ENCODE measurements at regions not wholly inside any gene's neighbourhood (a gene's known extent, or its start where the extent isn't known, plus 50 kb on each side); places are given as distances from the start of the nearest gene placed in this dataset.
"Not testable (repeated sequence)": the region's sequence is repeated elsewhere in the genome, so short reads cannot be mapped to it uniquely, and the experiment has no call there.

DNA sequence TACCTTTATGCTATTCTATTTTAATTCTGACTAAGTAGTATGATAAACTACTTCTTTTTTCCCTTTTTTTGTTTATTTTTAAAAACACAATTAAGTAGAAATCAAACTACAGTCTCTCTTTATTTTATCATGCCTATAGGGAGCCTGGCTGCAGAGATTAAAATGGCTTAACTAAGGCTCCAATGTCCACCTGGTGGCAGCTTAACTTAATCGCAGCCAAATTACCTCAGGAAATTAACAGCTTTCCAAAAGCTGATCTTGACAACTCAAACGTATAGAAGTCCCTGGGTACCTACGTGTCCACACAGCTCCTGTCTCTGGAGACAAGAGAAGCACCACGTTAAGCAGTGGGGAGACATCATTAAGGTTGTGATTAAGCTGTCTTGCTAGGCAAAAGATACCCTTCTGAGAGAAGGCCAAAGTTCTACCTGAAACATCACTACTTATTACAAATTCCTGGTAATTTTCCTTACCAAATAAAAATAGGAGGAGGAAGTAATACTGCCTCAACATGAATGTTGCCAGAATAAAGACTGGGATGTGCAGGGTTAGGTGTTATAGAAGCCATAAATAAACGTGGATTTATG is 63.2 kb upstream of the SNX19 start:
- Mint-ChIP-seq H3K4me3 (no peak overlapping the region), H3K27me3 (peaks cover 23% of the 10 kb centered on the region), H3K36me3 (no peaks in the 10 kb centered on the region), H3K9me3 (peaks cover 26% of the 10 kb centered on the region), H3K4me1 (no peaks in the 10 kb centered on the region), H3K27ac (no peak overlapping the region)

DNA sequence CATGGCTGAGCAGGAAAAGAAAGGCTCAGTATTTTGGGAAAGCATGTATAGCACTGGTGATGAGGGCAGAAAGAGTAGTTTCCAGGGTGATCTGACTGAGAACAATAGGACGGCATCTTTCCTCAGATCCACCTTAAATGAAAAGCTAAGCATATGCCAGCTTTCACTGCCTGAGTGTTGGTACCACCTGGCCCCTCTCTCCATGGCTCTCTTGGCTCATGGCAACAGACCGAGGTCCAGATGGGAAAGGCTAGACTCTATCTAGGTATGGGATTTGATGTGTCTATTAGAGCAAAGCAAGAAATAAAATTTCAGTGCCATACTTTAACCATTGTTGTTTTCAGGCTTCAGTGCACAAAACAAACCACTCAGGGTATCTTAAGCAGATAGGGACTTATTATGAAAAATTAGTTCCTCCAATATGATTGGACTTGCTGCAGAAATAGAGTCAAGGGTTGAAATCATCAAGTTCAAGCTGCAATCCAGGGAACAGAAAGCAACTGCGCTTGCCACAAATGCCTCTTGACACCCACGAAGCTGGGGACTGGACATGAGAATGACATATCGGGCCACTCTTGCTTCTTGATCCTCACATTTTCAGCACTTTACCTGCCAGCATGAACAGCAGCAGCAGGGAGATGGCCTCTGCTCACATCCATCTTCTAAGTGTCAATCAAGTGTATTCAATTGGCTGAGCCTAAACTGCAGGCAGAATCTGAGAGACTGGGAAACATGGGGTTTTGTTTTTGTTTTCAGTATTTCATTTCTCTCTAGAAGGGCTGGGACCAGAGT is 64.0 kb upstream of the SNX19 start:
- no peaks in the 10 kb centered on the region for H3K4me1 Mint-ChIP-seq
- H3K4me3 Mint-ChIP-seq: no peak overlapping the region
- no peaks in the 10 kb centered on the region for H3K36me3 Mint-ChIP-seq
- H3K27ac Mint-ChIP-seq: no peak overlapping the region
- peaks cover 26% of the 10 kb centered on the region for H3K9me3 Mint-ChIP-seq
- H3K27me3 Mint-ChIP-seq: peaks cover 22% of the 10 kb centered on the region

DNA sequence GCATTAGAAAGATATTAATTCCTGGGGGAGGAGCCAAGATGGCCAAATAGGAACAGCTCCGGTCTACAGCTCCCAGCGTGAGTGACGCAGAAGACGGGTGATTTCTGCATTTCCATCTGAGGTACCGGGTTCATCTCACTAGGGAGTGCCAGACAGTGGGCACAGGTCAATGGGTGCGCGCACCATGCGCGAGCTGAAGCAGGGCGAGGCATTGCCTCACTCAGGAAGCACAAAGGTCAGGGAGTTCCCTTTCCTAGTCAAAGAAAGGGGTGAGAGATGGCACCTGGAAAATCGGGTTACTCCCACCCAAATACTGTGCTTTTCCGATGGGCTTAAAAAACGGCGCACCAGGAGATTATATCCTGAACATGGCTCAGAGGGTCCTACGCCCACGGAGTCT is 68.0 kb upstream of the SNX19 start:
- Mint-ChIP-seq H3K9me3 (peaks cover 15% of the 10 kb centered on the region), H3K27me3 (peaks cover 17% of the 10 kb centered on the region)
- not testable (repeated sequence) for H3K27ac Mint-ChIP-seq, H3K36me3 Mint-ChIP-seq, H3K4me3 Mint-ChIP-seq, H3K4me1 Mint-ChIP-seq

DNA sequence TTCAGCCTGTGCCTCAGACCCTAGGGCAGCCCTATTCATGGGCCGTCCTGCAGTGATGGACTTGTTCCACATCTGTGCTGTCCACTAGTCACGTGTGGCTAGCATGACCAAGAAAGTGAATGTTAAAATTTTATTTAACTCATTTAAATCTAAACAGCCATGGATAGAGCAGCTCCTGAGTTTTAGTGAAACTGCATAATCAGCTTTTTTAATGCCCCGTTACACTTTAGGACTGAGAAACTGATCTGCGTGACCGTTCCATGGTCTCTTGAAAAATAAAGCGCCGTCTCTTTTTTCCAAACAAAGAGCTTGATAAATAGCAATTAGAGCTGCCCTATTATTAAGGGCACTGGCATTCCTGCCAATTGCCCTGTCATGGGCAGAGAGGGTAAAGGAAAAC is 76.5 kb upstream of the SNX19 start:
- H3K36me3 Mint-ChIP-seq: no peaks in the 10 kb centered on the region
- H3K9me3 Mint-ChIP-seq: no peaks in the 10 kb centered on the region
- H3K4me1 Mint-ChIP-seq: no peaks in the 10 kb centered on the region
- no peak overlapping the region for H3K27ac Mint-ChIP-seq
- peaks cover 7% of the 10 kb centered on the region for H3K27me3 Mint-ChIP-seq
- no peak overlapping the region for H3K4me3 Mint-ChIP-seq

DNA sequence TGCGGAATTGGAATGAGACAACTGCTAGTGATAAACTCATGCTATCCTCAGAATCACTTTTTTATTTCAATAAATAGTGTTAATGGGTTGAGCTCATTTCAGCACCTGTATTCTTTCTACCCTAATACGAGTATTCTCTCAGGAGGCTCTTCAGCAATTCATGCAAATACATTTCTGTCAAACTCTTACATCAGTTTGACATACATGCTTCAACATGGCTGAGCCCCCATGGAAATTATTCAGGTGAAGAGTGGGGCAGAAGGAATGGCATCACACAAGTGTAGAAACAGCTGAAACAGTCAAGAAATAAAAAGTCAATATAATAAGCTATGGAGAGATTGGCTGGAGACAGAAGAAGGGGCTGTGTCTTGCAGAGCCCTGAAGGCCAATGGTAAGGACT is 77.8 kb upstream of the SNX19 start:
- Mint-ChIP-seq H3K9me3 (no peaks in the 10 kb centered on the region), H3K36me3 (no peaks in the 10 kb centered on the region), H3K27ac (no peak overlapping the region), H3K4me3 (no peak overlapping the region), H3K4me1 (no peaks in the 10 kb centered on the region), H3K27me3 (peaks cover 7% of the 10 kb centered on the region)

DNA sequence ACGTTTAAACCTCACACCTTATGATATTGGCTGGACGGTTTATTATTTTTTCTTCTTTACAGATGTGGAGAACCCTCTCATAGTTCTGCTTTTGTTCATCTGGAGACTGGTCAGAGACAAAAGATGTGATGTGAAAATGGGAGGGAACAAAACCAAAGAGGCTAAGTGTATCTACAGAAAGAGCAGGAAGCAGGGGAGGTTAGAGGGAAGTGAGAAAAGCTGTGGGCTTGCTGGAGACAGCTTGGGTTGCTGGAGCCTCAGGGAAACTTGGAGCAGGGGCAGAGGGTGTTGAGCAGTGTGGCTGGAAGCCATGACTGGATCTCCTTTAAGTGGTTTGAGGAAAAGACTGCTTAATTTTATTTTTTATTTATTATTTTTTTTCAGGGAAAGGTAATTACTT is 79.0 kb upstream of the SNX19 start:
- H3K36me3 Mint-ChIP-seq: no peaks in the 10 kb centered on the region
- H3K4me3 Mint-ChIP-seq: no peak overlapping the region
- no peaks in the 10 kb centered on the region for H3K9me3 Mint-ChIP-seq
- no peak overlapping the region for H3K27ac Mint-ChIP-seq
- no peaks in the 10 kb centered on the region for H3K4me1 Mint-ChIP-seq
- H3K27me3 Mint-ChIP-seq: peaks cover 7% of the 10 kb centered on the region

DNA sequence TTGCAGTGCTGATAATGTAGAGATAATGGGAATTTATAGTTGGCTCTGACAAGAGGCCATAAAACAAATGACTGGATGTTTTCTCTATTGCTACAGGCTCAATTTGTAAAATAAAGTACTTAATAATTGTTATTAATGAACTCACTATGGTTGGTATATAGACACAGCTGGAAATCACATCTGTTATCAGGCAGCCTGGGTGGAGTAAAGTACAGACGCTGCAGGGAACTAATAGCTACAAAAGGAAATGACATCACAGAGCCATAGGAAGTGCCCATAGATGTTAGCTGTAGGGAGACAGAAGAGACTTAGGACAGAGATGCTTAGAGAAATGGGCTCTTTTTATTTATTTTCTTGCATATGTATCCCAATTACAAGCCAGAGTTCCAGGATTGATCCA is 81.0 kb upstream of the SNX19 start:
- H3K4me1 Mint-ChIP-seq: no peaks in the 10 kb centered on the region
- H3K36me3 Mint-ChIP-seq: no peaks in the 10 kb centered on the region
- no peak overlapping the region for H3K27ac Mint-ChIP-seq
- H3K4me3 Mint-ChIP-seq: no peak overlapping the region
- no peaks in the 10 kb centered on the region for H3K9me3 Mint-ChIP-seq
- peaks cover 5% of the 10 kb centered on the region for H3K27me3 Mint-ChIP-seq

DNA sequence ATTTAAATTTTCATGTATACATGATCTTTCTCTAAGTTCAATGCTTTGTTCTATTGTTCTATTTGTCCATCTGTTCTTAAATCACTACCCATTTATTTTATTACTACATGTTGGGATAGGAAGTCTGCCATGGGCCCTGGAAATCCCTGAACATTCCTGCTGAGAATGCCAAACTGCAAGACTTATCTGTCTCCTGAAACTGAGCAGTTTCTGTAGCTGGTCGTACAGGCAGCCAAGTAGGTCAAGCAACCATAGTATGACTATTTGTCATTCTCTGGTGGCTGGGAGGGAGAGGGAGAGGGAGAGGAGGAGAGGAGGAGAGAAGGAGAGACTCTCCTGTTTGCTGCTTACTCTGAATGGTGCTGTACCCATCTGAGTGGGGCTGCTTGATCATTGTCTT is 82.8 kb upstream of the SNX19 start:
- H3K4me1 Mint-ChIP-seq: no peaks in the 10 kb centered on the region
- H3K27ac Mint-ChIP-seq: no peak overlapping the region
- H3K36me3 Mint-ChIP-seq: no peaks in the 10 kb centered on the region

DNA sequence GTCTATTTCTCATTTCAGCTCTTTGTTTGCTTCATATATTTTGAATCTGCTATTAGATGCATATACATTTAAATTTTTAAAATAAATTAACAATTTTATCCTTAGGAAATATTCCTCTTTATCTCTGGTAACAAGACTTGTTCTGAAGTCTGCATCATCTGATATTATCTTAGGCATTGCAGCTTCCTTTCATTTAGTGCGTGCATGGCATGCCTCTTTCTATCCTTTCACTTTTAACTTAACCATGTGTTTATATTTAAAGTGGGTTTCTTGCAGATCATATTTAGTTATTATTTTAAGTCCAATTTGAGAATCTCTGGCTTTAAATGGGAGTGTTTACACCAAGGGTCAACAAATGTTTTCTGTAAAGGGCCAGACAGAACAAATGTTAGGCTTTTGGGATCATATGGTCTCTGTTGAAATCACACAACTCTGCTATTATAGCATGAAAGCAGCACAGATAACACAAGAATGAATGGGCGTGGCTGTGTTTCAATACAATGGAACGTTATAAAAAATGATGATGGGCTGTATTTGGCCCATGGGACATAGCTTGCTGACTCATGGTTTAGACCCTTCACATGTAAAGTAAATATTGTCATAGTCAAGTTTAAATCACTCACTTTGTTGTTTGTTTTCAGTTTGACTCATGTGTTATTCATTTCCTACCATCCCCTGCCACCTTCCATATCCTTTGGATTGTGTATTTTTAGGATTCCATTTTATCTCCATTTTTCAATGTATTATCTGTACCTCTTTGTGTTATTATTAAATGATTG is 83.9 kb upstream of the SNX19 start:
- Mint-ChIP-seq H3K9me3 (no peaks in the 10 kb centered on the region), H3K27ac (no peak overlapping the region)

More for the DNA sequence above, 82.8 kb upstream of the SNX19 start:
- peaks cover 4% of the 10 kb centered on the region for H3K27me3 Mint-ChIP-seq
- no peak overlapping the region for H3K4me3 Mint-ChIP-seq
- no peaks in the 10 kb centered on the region for H3K9me3 Mint-ChIP-seq

DNA sequence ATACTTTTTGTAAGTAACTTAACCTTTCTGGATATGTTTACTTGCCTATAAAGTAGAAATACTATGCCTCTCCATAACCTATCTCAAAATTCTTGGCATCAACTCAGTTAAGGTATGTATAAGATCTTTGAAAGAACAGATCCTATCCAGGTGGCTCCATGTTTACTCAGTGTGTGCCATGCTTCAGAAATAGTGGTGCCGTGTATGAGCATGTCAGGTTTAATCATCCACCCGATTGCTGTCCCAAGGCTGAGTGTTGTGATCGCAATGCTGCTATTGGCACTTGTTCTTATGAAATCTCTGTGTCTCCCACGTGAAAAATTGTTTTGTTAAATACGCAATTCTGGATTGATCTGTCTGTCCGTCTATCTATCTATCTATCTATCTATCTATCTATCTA is 85.9 kb upstream of the SNX19 start:
- no peak overlapping the region for H3K4me3 Mint-ChIP-seq
- no peaks in the 10 kb centered on the region for H3K27me3 Mint-ChIP-seq
- no peaks in the 10 kb centered on the region for H3K9me3 Mint-ChIP-seq
- no peak overlapping the region for H3K27ac Mint-ChIP-seq
- H3K4me1 Mint-ChIP-seq: no peaks in the 10 kb centered on the region
- H3K36me3 Mint-ChIP-seq: no peaks in the 10 kb centered on the region

More for the DNA sequence above, 83.9 kb upstream of the SNX19 start:
- no peaks in the 10 kb centered on the region for H3K27me3 Mint-ChIP-seq
- H3K4me3 Mint-ChIP-seq: no peak overlapping the region
- no peaks in the 10 kb centered on the region for H3K4me1 Mint-ChIP-seq
- no peaks in the 10 kb centered on the region for H3K36me3 Mint-ChIP-seq

DNA sequence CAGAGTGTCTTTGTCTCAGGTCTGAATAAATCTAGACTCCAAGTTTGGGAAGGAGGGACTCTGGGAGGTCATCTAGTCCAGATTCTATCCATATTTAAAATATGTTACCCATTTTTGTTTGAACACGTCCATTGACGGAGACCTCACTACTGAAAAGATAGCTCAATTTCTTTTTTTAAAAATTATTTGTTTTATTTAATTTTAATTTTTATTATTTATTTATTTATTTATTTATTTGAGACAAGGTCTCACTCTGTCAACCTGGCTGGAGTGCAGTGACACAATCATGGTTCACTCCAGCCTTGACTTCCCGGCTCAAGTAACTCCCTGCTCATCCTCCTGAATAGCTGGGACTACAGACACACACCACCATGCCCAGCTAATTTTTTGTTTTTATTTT is 89.5 kb upstream of the SNX19 start:
- Mint-ChIP-seq H3K9me3 (peaks cover 7% of the 10 kb centered on the region), H3K4me1 (no peaks in the 10 kb centered on the region), H3K36me3 (no peaks in the 10 kb centered on the region), H3K4me3 (no peak overlapping the region), H3K27ac (no peak overlapping the region), H3K27me3 (peaks cover 2% of the 10 kb centered on the region)

DNA sequence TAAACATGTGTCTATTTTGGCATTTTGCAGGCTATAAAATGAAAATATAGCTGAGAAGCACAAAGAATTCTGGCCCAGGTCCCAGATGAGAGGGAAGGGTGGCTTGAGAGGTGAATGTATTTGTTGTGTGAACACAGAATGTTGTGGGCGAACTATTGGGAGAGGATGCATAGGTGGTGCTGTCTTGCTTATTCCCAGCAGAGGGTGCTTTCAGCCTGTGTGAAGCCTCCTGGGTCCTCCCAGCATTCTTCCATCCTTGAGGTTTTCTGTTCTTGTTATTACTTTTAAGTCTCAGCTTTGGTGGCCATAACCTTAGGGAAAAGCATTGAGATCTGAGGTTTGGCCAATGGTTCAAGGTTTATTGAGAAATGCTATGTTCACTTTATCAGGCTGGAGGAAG is 108.7 kb upstream of the SNX19 start:
- no peaks in the 10 kb centered on the region for H3K4me1 Mint-ChIP-seq
- H3K36me3 Mint-ChIP-seq: no peaks in the 10 kb centered on the region
- peaks cover 2% of the 10 kb centered on the region for H3K27me3 Mint-ChIP-seq
- H3K27ac Mint-ChIP-seq: no peak overlapping the region
- no peak overlapping the region for H3K4me3 Mint-ChIP-seq
- H3K9me3 Mint-ChIP-seq: no peaks in the 10 kb centered on the region

DNA sequence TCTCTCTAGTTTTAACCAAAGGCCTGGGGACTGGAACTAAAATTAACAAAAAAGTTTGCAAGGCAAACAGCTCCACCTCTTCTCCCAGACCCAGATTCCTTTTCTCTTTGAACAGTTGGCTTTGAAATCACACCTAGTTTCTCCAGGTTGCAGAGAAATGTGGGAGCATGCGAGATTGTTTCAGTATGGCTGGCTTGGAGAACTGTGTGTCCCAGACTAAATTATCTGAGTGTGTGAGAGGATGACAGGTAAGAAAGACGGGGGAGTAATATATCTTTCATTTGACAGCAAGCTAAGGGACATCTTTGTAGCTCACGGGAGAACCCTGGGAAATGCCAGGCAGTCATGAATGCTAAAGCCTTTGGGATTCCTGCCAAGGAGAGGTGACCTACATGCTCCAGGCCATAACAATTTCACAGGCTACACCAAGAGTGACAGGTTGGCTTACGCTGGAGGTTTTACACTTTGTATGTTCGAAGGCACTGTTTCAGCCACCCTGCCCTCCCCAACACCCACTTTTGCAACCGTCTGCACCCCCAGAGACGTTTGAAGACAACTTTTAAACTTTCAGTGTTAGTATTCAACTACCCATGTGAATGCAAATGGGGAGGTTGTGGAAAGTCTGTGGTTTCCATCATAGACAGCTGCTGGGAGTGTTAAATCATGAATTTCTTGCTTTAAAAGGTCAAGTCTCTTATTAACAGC is 109.3 kb upstream of the SNX19 start:
- Mint-ChIP-seq H3K27me3 (peaks cover 2% of the 10 kb centered on the region), H3K4me1 (no peaks in the 10 kb centered on the region), H3K9me3 (no peaks in the 10 kb centered on the region), H3K36me3 (no peaks in the 10 kb centered on the region), H3K27ac (no peak overlapping the region), H3K4me3 (no peak overlapping the region)

DNA sequence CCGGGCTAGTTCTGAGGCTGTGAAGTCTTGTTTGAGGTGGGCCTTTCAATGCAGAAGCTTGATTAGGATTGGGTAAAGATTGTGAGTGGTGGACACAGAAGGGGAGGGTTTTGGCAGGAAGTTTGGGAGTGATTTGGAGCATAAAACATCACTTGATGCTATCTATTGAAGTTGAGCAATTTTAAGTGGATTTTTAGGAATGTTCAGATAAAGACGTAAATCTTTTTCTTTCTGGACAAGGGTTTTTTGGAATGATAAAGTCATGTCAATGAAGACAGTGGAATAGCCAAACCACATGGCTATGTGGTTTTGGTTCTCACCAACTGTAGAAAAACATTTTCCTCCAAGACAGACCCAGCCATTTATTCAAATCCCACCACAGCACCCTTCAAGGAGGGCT is 111.2 kb upstream of the SNX19 start:
- Mint-ChIP-seq H3K4me3 (no peak overlapping the region), H3K9me3 (no peaks in the 10 kb centered on the region), H3K27ac (no peak overlapping the region), H3K4me1 (no peaks in the 10 kb centered on the region), H3K36me3 (no peaks in the 10 kb centered on the region), H3K27me3 (peaks cover 2% of the 10 kb centered on the region)

DNA sequence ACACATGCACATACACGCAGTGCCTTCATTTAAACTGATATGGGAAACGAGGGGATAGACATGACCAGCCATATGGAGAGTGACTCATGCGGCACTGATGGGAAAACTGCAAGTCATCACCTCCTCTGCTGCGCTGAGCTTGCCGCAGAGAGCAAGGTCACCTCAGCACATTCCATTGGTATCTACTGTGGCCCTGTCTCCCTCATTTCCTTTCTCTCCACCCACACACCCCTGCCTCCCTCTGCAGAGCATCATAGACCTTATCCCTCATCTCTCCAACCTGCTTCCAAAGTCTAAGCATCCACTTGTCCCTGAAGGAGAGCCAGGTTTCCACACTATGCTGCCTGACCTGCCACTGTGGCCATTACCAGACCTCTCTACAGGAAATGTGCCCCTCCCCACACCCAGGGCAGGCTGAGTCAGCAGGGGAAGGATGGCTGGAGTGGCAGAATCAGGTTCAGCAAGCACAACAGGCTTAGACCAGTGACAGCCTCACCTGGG is 116.9 kb upstream of the SNX19 start:
- Mint-ChIP-seq H3K9me3 (no peaks in the 10 kb centered on the region), H3K27me3 (peaks cover 3% of the 10 kb centered on the region), H3K4me1 (no peaks in the 10 kb centered on the region), H3K36me3 (no peaks in the 10 kb centered on the region), H3K27ac (no peak overlapping the region), H3K4me3 (no peak overlapping the region)

Data from activated naive CD4-positive, alpha-beta T cell treated with anti-CD3 and anti-CD28 coated beads, Interleukin-2, amount 50 U/mL, for 24 hours (primary cell).